ENCODE measurements at regions not wholly inside any gene's neighbourhood (a gene's known extent, or its start where the extent isn't known, plus 50 kb on each side); places are given as distances from the start of the nearest gene placed in this dataset.

GRCh38 chr13:83086948-83087347, 795.3 kb downstream of the SLITRK1 start:
- TF ChIP-seq EZH2phosphoT487 (IDR thresholded peaks at IDR 0.05; ENCODE audit: borderline replicate concordance, low read length): no peak
- TF ChIP-seq, protein P1, sequence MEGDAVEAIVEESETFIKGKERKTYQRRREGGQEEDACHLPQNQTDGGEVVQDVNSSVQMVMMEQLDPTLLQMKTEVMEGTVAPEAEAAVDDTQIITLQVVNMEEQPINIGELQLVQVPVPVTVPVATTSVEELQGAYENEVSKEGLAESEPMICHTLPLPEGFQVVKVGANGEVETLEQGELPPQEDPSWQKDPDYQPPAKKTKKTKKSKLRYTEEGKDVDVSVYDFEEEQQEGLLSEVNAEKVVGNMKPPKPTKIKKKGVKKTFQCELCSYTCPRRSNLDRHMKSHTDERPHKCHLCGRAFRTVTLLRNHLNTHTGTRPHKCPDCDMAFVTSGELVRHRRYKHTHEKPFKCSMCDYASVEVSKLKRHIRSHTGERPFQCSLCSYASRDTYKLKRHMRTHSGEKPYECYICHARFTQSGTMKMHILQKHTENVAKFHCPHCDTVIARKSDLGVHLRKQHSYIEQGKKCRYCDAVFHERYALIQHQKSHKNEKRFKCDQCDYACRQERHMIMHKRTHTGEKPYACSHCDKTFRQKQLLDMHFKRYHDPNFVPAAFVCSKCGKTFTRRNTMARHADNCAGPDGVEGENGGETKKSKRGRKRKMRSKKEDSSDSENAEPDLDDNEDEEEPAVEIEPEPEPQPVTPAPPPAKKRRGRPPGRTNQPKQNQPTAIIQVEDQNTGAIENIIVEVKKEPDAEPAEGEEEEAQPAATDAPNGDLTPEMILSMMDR (conservative IDR thresholded peaks at IDR 0.05; ENCODE audit: low read depth, low read length): no peak
